AG04449 (cell line): ENCODE measurements at regions not wholly inside any gene's neighbourhood (a gene's known extent, or its start where the extent isn't known, plus 50 kb on each side); places are given as distances from the start of the nearest gene placed in this dataset.

Experiments used
- CTCF ChIA-PET: fragments of 350-600 bp; formaldehyde crosslinking; extraction: SDS; loops from one replicate; lab custom pipeline; 2021; ENCODE audit warnings: antibody characterized with exemption; lab: Yijun Ruan, JAX
- POLR2A ChIA-PET: fragments of 400-600, 350-600 bp; formaldehyde crosslinking; extraction: SDS; loops from one replicate; lab custom pipeline; 2020; ENCODE audit warnings: antibody characterized with exemption, inconsistent platforms; lab: Yijun Ruan, JAX
- DNase-seq: peaks from one replicate; pipeline ENCODE4 v3.0.0-alpha.2; 2010; ENCODE audit warnings: low read depth, low spot score
- H3K4me3 ChIP-seq: 2 replicates; pipeline ENCODE4 v1.5.1; 2011; ENCODE audit warnings: low read depth, mild to moderate bottlenecking, control low read depth, low read length
- CTCF ChIP-seq: IDR thresholded peaks from one replicate; pipeline ENCODE4 v1.5.1; 2011; ENCODE audit warnings: mild to moderate bottlenecking, moderate library complexity, low read length, control low read depth, inconsistent platforms; ENCODE audit not compliant: insufficient read depth; ENCODE audit errors: missing control alignments

- CTCF ChIA-PET, result no interaction called here
- POLR2A ChIA-PET, result no interaction called here
- no peak for DNase-seq
- H3K4me3 ChIP-seq, result no peak overlapping the region
- no peak for TF ChIP-seq CTCF
These were observed 731.3 kb downstream of the UQCRFS1 start for GRCh38 chr19:28481674-28482073.

- ChIA-PET POLR2A (no interaction called here), CTCF (no interaction called here)
- H3K4me3 ChIP-seq, result no peak overlapping the region
- DNase-seq, result no peak
- TF ChIP-seq CTCF, result no peak
These were observed 737.4 kb downstream of the UQCRFS1 start for GRCh38 chr19:28475525-28475924.

- DNase-seq, result no peak
- ChIA-PET POLR2A (no interaction called here), CTCF (no interaction called here)
- H3K4me3 ChIP-seq, result no peak overlapping the region
- no peak for TF ChIP-seq CTCF
These were observed 740.1 kb downstream of the UQCRFS1 start for GRCh38 chr19:28472843-28473242.

GRCh38 chr19:28471731-28472510 lies 741.0 kb downstream of the UQCRFS1 start:
- POLR2A ChIA-PET, result interaction anchor here (0.6 kb wide), 1 partner anchor 47 kb away, joined by 3 read pairs; no protein-coding TSS in a partner anchor
- H3K4me3 ChIP-seq, result no peak overlapping the region
- CTCF ChIA-PET, result interaction anchor here (0.9 kb wide), 1 partner anchor 162 kb away, joined by 3 read pairs; no protein-coding TSS in a partner anchor
- no peak for DNase-seq
- TF ChIP-seq CTCF, result no peak

GRCh38 chr19:28469544-28469943 lies 743.4 kb downstream of the UQCRFS1 start:
- TF ChIP-seq CTCF, result no peak
- POLR2A ChIA-PET, result no interaction called here
- DNase-seq, result no peak
- CTCF ChIA-PET, result interaction anchor here (1.6 to 4.9 kb wide), 3 partner anchors 236 to 409 kb away, joined by 5 to 43 read pairs (median 11); no protein-coding TSS in a partner anchor
- H3K4me3 ChIP-seq, result no peak overlapping the region

GRCh38 chr19:28468701-28469459 lies 744.1 kb downstream of the UQCRFS1 start:
- no peak for TF ChIP-seq CTCF
- CTCF ChIA-PET, result interaction anchor here (0.6 to 4.9 kb wide), 5 partner anchors 164 to 410 kb away, joined by 3 to 43 read pairs (median 5); no protein-coding TSS in a partner anchor
- H3K4me3 ChIP-seq, result no peak overlapping the region
- DNase-seq, result no peak
- POLR2A ChIA-PET, result no interaction called here
